T-cell (primary cell): ENCODE measurements at regions not wholly inside any gene's neighbourhood (a gene's known extent, or its start where the extent isn't known, plus 50 kb on each side); places are given as distances from the start of the nearest gene placed in this dataset.

ENCODE experiments used
- ATAC-seq, 4 experiments: fragments of 200-7000 bp in 3 of 4; fragments of 150-1000 bp in 1 of 4; cut with Tn5 transposase; replicated peaks in 1 of 4; 1 replicate in 3 of 4; 2 replicates in 1 of 4; pipeline ENCODE4 v1.10.0; 2021; ENCODE audit warnings: moderate library complexity in 3 of 4, mild to moderate bottlenecking in 2 of 4, moderate number of reproducible peaks in 1 of 4
- CTCF ChIA-PET, 2 donors: fragments of 300-600 bp; sonication (Branson Sonifier 250); formaldehyde crosslinking; loops; one replicate each; lab custom pipeline; 2022; ENCODE audit warnings: antibody characterized with exemption in 2 of 2; lab: Charles Lee
- POLR2A ChIA-PET, 2 donors: fragments of 300-600 bp; sonication (Branson Sonifier 250); formaldehyde crosslinking; loops; one replicate each; lab custom pipeline; 2022; ENCODE audit warnings: antibody characterized with exemption in 2 of 2; lab: Charles Lee
- DNase-seq, 35 experiments: peaks; one replicate each; pipeline versions ENCODE4 v3.0.0 to v3.0.0-alpha.2; 2013 to 2023
- H3K27ac ChIP-seq: one replicate; pipeline ENCODE4 v1.5.1; 2013; ENCODE audit warnings: low read length
- H3K27me3 ChIP-seq, 2 experiments: replicated peaks in 1 of 2; 1 replicate in 1 of 2; 2 replicates in 1 of 2; pipeline versions ENCODE4 v1.6.1 to v1.7.0; 2013; ENCODE audit warnings: low read length in 1 of 2, mixed read lengths in 1 of 2; ENCODE audit not compliant: control insufficient read depth in 2 of 2, insufficient read depth in 2 of 2; ENCODE audit errors: extremely low read depth in 1 of 2
- H3K36me3 ChIP-seq, 2 donors: 1 replicate in 1 of 2; 2 replicates in 1 of 2; pipeline versions ENCODE4 v1.6.1 to v1.7.0; 2013; ENCODE audit warnings: low read length in 1 of 2; ENCODE audit not compliant: control insufficient read depth in 2 of 2, insufficient read depth in 1 of 2; ENCODE audit errors: extremely low read depth in 1 of 2
- H3K4me1 ChIP-seq, 2 experiments: 1 replicate in 1 of 2; 2 replicates in 1 of 2; pipeline versions ENCODE4 v1.6.1 to v1.7.0; 2013; ENCODE audit warnings: low read length in 2 of 2, mixed read lengths in 1 of 2; ENCODE audit not compliant: insufficient read depth in 2 of 2, control insufficient read depth in 1 of 2; ENCODE audit errors: extremely low read depth in 1 of 2
- H3K4me3 ChIP-seq, 2 donors: 1 replicate in 1 of 2; 2 replicates in 1 of 2; pipeline versions ENCODE4 v1.5.1 to v1.7.0; 2013; ENCODE audit warnings: mild to moderate bottlenecking in 2 of 2, low read length in 1 of 2, moderate library complexity in 1 of 2; ENCODE audit not compliant: control insufficient read depth in 1 of 2; ENCODE audit errors: extremely low read depth in 1 of 2
- H3K9me3 ChIP-seq: 2 replicates; pipeline ENCODE4 v1.7.0; 2013
- H3K27ac Mint-ChIP-seq, 2 donors: one replicate each; pipeline ENCODE4 v1.8.0; 2020 to 2021; ENCODE audit warnings: mild to moderate bottlenecking in 2 of 2, mixed read lengths in 2 of 2
- H3K27me3 Mint-ChIP-seq, 2 donors: one replicate each; pipeline ENCODE4 v1.8.0; 2021 to 2022; ENCODE audit warnings: mixed read lengths in 2 of 2
- H3K36me3 Mint-ChIP-seq: one replicate; pipeline ENCODE4 v1.8.0; 2021; ENCODE audit warnings: mixed read lengths
- H3K4me1 Mint-ChIP-seq, 3 donors: one replicate each; pipeline ENCODE4 v1.8.0; 2020 to 2022; ENCODE audit warnings: mixed read lengths in 3 of 3, mild to moderate bottlenecking in 1 of 3
- H3K4me3 Mint-ChIP-seq, 3 donors: one replicate each; pipeline ENCODE4 v1.8.0; 2020 to 2022; ENCODE audit warnings: mild to moderate bottlenecking in 3 of 3, mixed read lengths in 3 of 3, moderate library complexity in 3 of 3
- H3K9me3 Mint-ChIP-seq, 3 donors: one replicate each; pipeline ENCODE4 v1.8.0; 2020 to 2022; ENCODE audit warnings: mixed read lengths in 3 of 3
- WGBS: methylation state at CpG from one replicate; pipeline ENCODE4 v1.1.5; 2013; ENCODE audit warnings: missing lambda C conversion rate; ENCODE audit not compliant: insufficient coverage; 5-methylcytosine and 5-hydroxymethylcytosine counted together

- no peaks in the 10 kb centered on the region for H3K4me1 Mint-ChIP-seq
- no peaks in the 10 kb centered on the region for H3K9me3 ChIP-seq
- peaks cover 0 to under 1% (median 0%) of the 10 kb centered on the region in 3 donors for H3K9me3 Mint-ChIP-seq
- no peak overlapping the region for H3K27ac ChIP-seq
- H3K4me3 Mint-ChIP-seq = no peak overlapping the region
- ChIA-PET POLR2A (no interaction called here), CTCF (no interaction called here)
- H3K36me3 Mint-ChIP-seq = no peaks in the 10 kb centered on the region
- no peak overlapping the region for H3K27ac Mint-ChIP-seq
- WGBS = 91% methylated on average over 4 of the region's 7 CpGs
- no peak for ATAC-seq
- H3K4me3 ChIP-seq = no peak overlapping the region
- peaks cover 3 to 4% of the 10 kb centered on the region in 2 donors for H3K27me3 Mint-ChIP-seq
- no peaks in the 10 kb centered on the region for H3K27me3 ChIP-seq
- H3K36me3 ChIP-seq = no peaks in the 10 kb centered on the region
- no peaks in the 10 kb centered on the region for H3K4me1 ChIP-seq
- no peak for DNase-seq
Measured at GRCh38 chr1:239436286-239436685, 49.9 kb downstream of the CHRM3 start.

GRCh38 chr1:239437822-239438221, 51.5 kb downstream of the CHRM3 start:
- Mint-ChIP-seq H3K27me3 (peaks cover 3 to 8% of the 10 kb centered on the region in 2 donors), H3K27ac (no peak overlapping the region), H3K36me3 (no peaks in the 10 kb centered on the region), H3K4me3 (no peak overlapping the region), H3K9me3 (peaks cover 0 to 3% (median 0%) of the 10 kb centered on the region in 3 donors), H3K4me1 (no peaks in the 10 kb centered on the region)
- no peak for ATAC-seq
- Histone ChIP-seq H3K27me3 (no peaks in the 10 kb centered on the region), H3K9me3 (no peaks in the 10 kb centered on the region), H3K36me3 (no peaks in the 10 kb centered on the region), H3K4me1 (no peaks in the 10 kb centered on the region), H3K4me3 (no peak overlapping the region), H3K27ac (no peak overlapping the region)
- no peak for DNase-seq
- POLR2A ChIA-PET = no interaction called here
- CTCF ChIA-PET = interaction anchor here in 1 of 2 donors (0.7 kb wide), 1 partner anchor 46 kb away, joined by 4 read pairs; no protein-coding TSS in a partner anchor

GRCh38 chr1:239438891-239439290, 52.5 kb downstream of the CHRM3 start:
- WGBS = no CpG with 5 or more reads among the region's 1 CpG
- Mint-ChIP-seq H3K27ac (no peak overlapping the region), H3K4me1 (no peaks in the 10 kb centered on the region), H3K4me3 (no peak overlapping the region), H3K36me3 (no peaks in the 10 kb centered on the region), H3K27me3 (peaks cover 3 to 8% of the 10 kb centered on the region in 2 donors), H3K9me3 (peaks cover 0 to 3% (median 0%) of the 10 kb centered on the region in 3 donors)
- H3K27ac ChIP-seq = no peak overlapping the region
- H3K27me3 ChIP-seq = no peaks in the 10 kb centered on the region
- no peak for DNase-seq
- CTCF ChIA-PET = no interaction called here
- no peaks in the 10 kb centered on the region for H3K9me3 ChIP-seq
- H3K4me3 ChIP-seq = no peak overlapping the region
- no peaks in the 10 kb centered on the region for H3K4me1 ChIP-seq
- POLR2A ChIA-PET = no interaction called here
- no peak for ATAC-seq
- no peaks in the 10 kb centered on the region for H3K36me3 ChIP-seq

- Histone ChIP-seq H3K27ac (no peak overlapping the region), H3K4me3 (no peak overlapping the region), H3K27me3 (no peaks in the 10 kb centered on the region), H3K36me3 (no peaks in the 10 kb centered on the region), H3K4me1 (no peaks in the 10 kb centered on the region), H3K9me3 (no peaks in the 10 kb centered on the region)
- ATAC-seq (no peak), DNase-seq (no peak)
- WGBS = no CpG with 5 or more reads among the region's 5 CpGs
- Mint-ChIP-seq H3K27ac (no peak overlapping the region), H3K27me3 (peaks cover 0 to 4% of the 10 kb centered on the region in 2 donors), H3K4me3 (no peak overlapping the region), H3K4me1 (no peaks in the 10 kb centered on the region), H3K36me3 (no peaks in the 10 kb centered on the region), H3K9me3 (peaks cover 0 to 3% (median 0%) of the 10 kb centered on the region in 3 donors)
- ChIA-PET POLR2A (no interaction called here), CTCF (no interaction called here)
Measured at GRCh38 chr1:239443361-239443760, 57.0 kb downstream of the CHRM3 start.

- H3K4me3 ChIP-seq = no peak overlapping the region
- H3K4me1 ChIP-seq = no peaks in the 10 kb centered on the region
- DNase-seq = no peak
- ChIA-PET CTCF (no interaction called here), POLR2A (no interaction called here)
- H3K27me3 ChIP-seq = no peaks in the 10 kb centered on the region
- H3K27ac ChIP-seq = no peak overlapping the region
- H3K27ac Mint-ChIP-seq = no peak overlapping the region
- H3K4me3 Mint-ChIP-seq = no peak overlapping the region
- H3K27me3 Mint-ChIP-seq = peaks cover 0 to under 1% of the 10 kb centered on the region in 2 donors
- H3K9me3 Mint-ChIP-seq = no peaks in the 10 kb centered on the region
- no peaks in the 10 kb centered on the region for H3K4me1 Mint-ChIP-seq
- no peaks in the 10 kb centered on the region for H3K36me3 Mint-ChIP-seq
- no peak for ATAC-seq
- no peaks in the 10 kb centered on the region for H3K36me3 ChIP-seq
- H3K9me3 ChIP-seq = no peaks in the 10 kb centered on the region
Measured at GRCh38 chr1:239446611-239447010, 60.2 kb downstream of the CHRM3 start.

- ChIA-PET CTCF (no interaction called here), POLR2A (no interaction called here)
- Mint-ChIP-seq H3K9me3 (no peaks in the 10 kb centered on the region), H3K4me3 (no peak overlapping the region), H3K27me3 (no peaks in the 10 kb centered on the region), H3K4me1 (no peaks in the 10 kb centered on the region), H3K27ac (no peak overlapping the region), H3K36me3 (no peaks in the 10 kb centered on the region)
- Histone ChIP-seq H3K27ac (no peak overlapping the region), H3K36me3 (no peaks in the 10 kb centered on the region), H3K4me3 (no peak overlapping the region), H3K9me3 (no peaks in the 10 kb centered on the region), H3K4me1 (no peaks in the 10 kb centered on the region), H3K27me3 (no peaks in the 10 kb centered on the region)
- ATAC-seq = no peak
- no CpG with 5 or more reads among the region's 3 CpGs for WGBS
- DNase-seq = no peak
Measured at GRCh38 chr1:239448911-239449310, 62.5 kb downstream of the CHRM3 start.

- Histone ChIP-seq H3K36me3 (no peaks in the 10 kb centered on the region), H3K4me3 (no peak overlapping the region), H3K9me3 (no peaks in the 10 kb centered on the region), H3K27me3 (no peaks in the 10 kb centered on the region), H3K27ac (no peak overlapping the region), H3K4me1 (no peaks in the 10 kb centered on the region)
- DNase-seq (no peak), ATAC-seq (no peak)
- no peaks in the 10 kb centered on the region for H3K36me3 Mint-ChIP-seq
- peaks cover 0 to 7% (median 2%) of the 10 kb centered on the region in 3 donors for H3K9me3 Mint-ChIP-seq
- H3K4me1 Mint-ChIP-seq = peaks cover 9 to 15% (median 14%) of the 10 kb centered on the region in 3 donors
- ChIA-PET CTCF (no interaction called here), POLR2A (no interaction called here)
- 90% methylated on average over 2 of the region's 3 CpGs for WGBS
- no peak overlapping the region for H3K27ac Mint-ChIP-seq
- H3K27me3 Mint-ChIP-seq = no peaks in the 10 kb centered on the region
- no peak overlapping the region for H3K4me3 Mint-ChIP-seq
Measured at GRCh38 chr1:239455743-239456142, 69.4 kb downstream of the CHRM3 start.
